T-helper 17 cell (primary cell): ENCODE measurements at regions not wholly inside any gene's neighbourhood (a gene's known extent, or its start where the extent isn't known, plus 50 kb on each side); places are given as distances from the start of the nearest gene placed in this dataset.

Experiments
- ATAC-seq: fragments of 150-1000 bp; cut with Tn5 transposase; 2 replicates; pipeline ENCODE4 v1.10.0; 2021; ENCODE audit warnings: mild to moderate bottlenecking, moderate library complexity
- DNase-seq, 3 donors: peaks; one replicate each; pipeline versions ENCODE4 v3.0.0 to v3.0.0-alpha.2; 2020 to 2021
- H3K9me3 ChIP-seq: one replicate; pipeline ENCODE4 v1.7.0; 2013; ENCODE audit warnings: low read length, mild to moderate bottlenecking; ENCODE audit not compliant: control insufficient read depth, poor library complexity, severe bottlenecking
- H3K27ac Mint-ChIP-seq: one replicate; pipeline ENCODE4 v1.8.0; 2022; ENCODE audit warnings: mild to moderate bottlenecking, moderate library complexity, mixed read lengths
- H3K27me3 Mint-ChIP-seq: one replicate; pipeline ENCODE4 v1.8.0; 2022; ENCODE audit warnings: mixed read lengths
- H3K36me3 Mint-ChIP-seq: one replicate; pipeline ENCODE4 v1.8.0; 2022; ENCODE audit warnings: low read depth, mixed read lengths
- H3K4me1 Mint-ChIP-seq: one replicate; pipeline ENCODE4 v1.8.0; 2022; ENCODE audit warnings: mild to moderate bottlenecking, mixed read lengths
- H3K4me3 Mint-ChIP-seq: one replicate; pipeline ENCODE4 v1.8.0; 2022; ENCODE audit warnings: mild to moderate bottlenecking, moderate library complexity, mixed read lengths

DNA sequence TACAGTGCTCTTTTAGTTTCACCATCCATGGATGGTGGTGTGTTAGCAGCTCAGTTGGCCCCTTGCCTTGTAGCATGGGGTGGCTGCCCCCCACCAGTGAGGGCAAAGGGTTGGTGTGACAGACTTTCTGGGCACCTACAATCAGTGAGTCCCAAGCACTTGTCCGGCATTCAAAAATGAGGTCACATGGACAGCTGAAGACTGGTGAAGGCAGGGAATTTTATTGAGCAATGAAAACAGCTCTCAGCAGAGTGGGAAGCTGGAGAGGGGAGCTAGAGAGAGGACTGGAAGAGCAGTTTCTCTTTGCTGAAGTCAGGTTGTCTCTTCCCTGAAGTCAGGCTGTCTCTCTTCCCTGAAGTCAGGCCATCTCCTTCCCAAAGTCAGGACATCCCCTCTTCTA, 1053.2 kb downstream of the SLITRK1 start:
- DNase-seq: no peak
- Mint-ChIP-seq H3K27ac (no peak overlapping the region), H3K4me1 (no peaks in the 10 kb centered on the region), H3K36me3 (no peaks in the 10 kb centered on the region), H3K27me3 (no peaks in the 10 kb centered on the region), H3K4me3 (no peak overlapping the region)
- H3K9me3 ChIP-seq: no peaks in the 10 kb centered on the region
- ATAC-seq: no peak

- Mint-ChIP-seq H3K27me3 (no peaks in the 10 kb centered on the region), H3K4me1 (no peaks in the 10 kb centered on the region), H3K4me3 (no peak overlapping the region), H3K36me3 (no peaks in the 10 kb centered on the region), H3K27ac (no peak overlapping the region)
- H3K9me3 ChIP-seq: no peaks in the 10 kb centered on the region
- ATAC-seq: no peak
- DNase-seq: no peak
These were observed 1054.5 kb downstream of the SLITRK1 start for GRCh38 chr13:82827724-82828123.

GRCh38 chr13:82822935-82823334, 1059.3 kb downstream of the SLITRK1 start:
- Mint-ChIP-seq H3K4me1 (no peaks in the 10 kb centered on the region), H3K27ac (no peak overlapping the region), H3K4me3 (no peak overlapping the region), H3K36me3 (no peaks in the 10 kb centered on the region), H3K27me3 (no peaks in the 10 kb centered on the region)
- no peaks in the 10 kb centered on the region for H3K9me3 ChIP-seq
- ATAC-seq: no peak
- DNase-seq: no peak

DNA sequence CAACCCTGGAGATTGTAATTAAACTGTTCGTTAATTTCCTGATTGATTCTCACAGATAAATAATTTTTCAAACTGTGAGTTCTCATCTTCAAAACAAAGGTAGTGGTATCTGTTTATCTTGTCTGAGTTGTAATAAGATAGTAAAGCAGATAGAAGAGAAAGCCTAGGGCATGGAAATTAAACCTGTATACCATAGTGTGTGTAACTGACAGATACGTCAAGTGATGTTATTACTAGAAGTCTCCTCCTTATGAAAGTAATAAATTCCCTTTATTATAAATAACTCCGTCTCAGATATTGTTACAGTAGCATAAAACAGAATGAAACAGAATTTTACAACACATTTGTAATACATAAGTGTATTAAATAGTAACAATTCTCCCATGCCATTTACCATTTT, 1065.1 kb downstream of the SLITRK1 start:
- Mint-ChIP-seq H3K4me1 (no peaks in the 10 kb centered on the region), H3K36me3 (no peaks in the 10 kb centered on the region), H3K27me3 (no peaks in the 10 kb centered on the region), H3K27ac (no peak overlapping the region), H3K4me3 (no peak overlapping the region)
- no peaks in the 10 kb centered on the region for H3K9me3 ChIP-seq
- ATAC-seq (no peak), DNase-seq (no peak)

- DNase-seq (no peak), ATAC-seq (no peak)
- H3K9me3 ChIP-seq: no peaks in the 10 kb centered on the region
- no peaks in the 10 kb centered on the region for H3K4me1 Mint-ChIP-seq
- no peak overlapping the region for H3K27ac Mint-ChIP-seq
- H3K27me3 Mint-ChIP-seq: no peaks in the 10 kb centered on the region
- H3K4me3 Mint-ChIP-seq: no peak overlapping the region
- H3K36me3 Mint-ChIP-seq: no peaks in the 10 kb centered on the region
These were observed 1066.5 kb downstream of the SLITRK1 start for GRCh38 chr13:82815791-82816190.

- no peak for ATAC-seq
- no peak overlapping the region for H3K27ac Mint-ChIP-seq
- DNase-seq: no peak
- H3K36me3 Mint-ChIP-seq: no peaks in the 10 kb centered on the region
- no peaks in the 10 kb centered on the region for H3K9me3 ChIP-seq
- no peaks in the 10 kb centered on the region for H3K27me3 Mint-ChIP-seq
- H3K4me1 Mint-ChIP-seq: no peaks in the 10 kb centered on the region
- H3K4me3 Mint-ChIP-seq: no peak overlapping the region
These were observed 1078.9 kb downstream of the SLITRK1 start for GRCh38 chr13:82803341-82803740.

DNA sequence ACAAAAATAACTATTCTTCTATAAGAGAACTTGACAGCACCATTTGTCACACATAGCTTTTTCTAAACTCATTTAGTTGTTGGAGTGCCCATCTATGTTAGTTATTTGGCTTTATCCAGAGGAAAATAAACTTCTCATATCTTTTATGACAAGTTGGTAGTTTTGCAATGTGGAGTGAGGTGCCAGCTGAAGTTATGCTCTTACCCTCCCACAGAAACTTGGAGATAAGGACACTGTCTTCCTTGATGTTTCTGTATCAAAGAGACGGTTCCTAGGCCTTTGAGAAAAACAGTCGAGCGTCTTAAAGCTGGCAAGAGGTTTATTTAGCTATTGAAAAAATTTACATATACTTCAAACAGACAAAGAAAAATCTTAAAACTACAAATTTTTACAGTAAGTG, 1079.7 kb downstream of the SLITRK1 start:
- ATAC-seq: no peak
- no peaks in the 10 kb centered on the region for H3K9me3 ChIP-seq

GRCh38 chr13:82800391-82800790, 1081.9 kb downstream of the SLITRK1 start:
- no peak overlapping the region for H3K27ac Mint-ChIP-seq
- DNase-seq: no peak
- H3K36me3 Mint-ChIP-seq: peaks cover 2% of the 10 kb centered on the region
- no peak overlapping the region for H3K4me3 Mint-ChIP-seq
- H3K4me1 Mint-ChIP-seq: no peaks in the 10 kb centered on the region
- H3K9me3 ChIP-seq: no peaks in the 10 kb centered on the region
- no peak for ATAC-seq
- H3K27me3 Mint-ChIP-seq: no peaks in the 10 kb centered on the region

More for the DNA sequence above, 1079.7 kb downstream of the SLITRK1 start:
- Mint-ChIP-seq H3K4me3 (no peak overlapping the region), H3K27ac (no peak overlapping the region), H3K4me1 (no peaks in the 10 kb centered on the region), H3K36me3 (no peaks in the 10 kb centered on the region), H3K27me3 (no peaks in the 10 kb centered on the region)
- DNase-seq: no peak

- ATAC-seq (no peak), DNase-seq (no peak)
- H3K4me1 Mint-ChIP-seq: no peaks in the 10 kb centered on the region
- H3K36me3 Mint-ChIP-seq: peaks cover 2% of the 10 kb centered on the region
- H3K4me3 Mint-ChIP-seq: no peak overlapping the region
- no peak overlapping the region for H3K27ac Mint-ChIP-seq
- H3K27me3 Mint-ChIP-seq: no peaks in the 10 kb centered on the region
- H3K9me3 ChIP-seq: no peaks in the 10 kb centered on the region
These were observed 1084.4 kb downstream of the SLITRK1 start for GRCh38 chr13:82797876-82798275.

GRCh38 chr13:82791035-82791434, 1091.2 kb downstream of the SLITRK1 start:
- Mint-ChIP-seq H3K27me3 (no peaks in the 10 kb centered on the region), H3K27ac (no peak overlapping the region), H3K36me3 (no peaks in the 10 kb centered on the region), H3K4me3 (no peak overlapping the region), H3K4me1 (no peaks in the 10 kb centered on the region)
- ATAC-seq (no peak), DNase-seq (no peak)
- H3K9me3 ChIP-seq: no peaks in the 10 kb centered on the region

GRCh38 chr13:82772816-82773215, 1109.5 kb downstream of the SLITRK1 start:
- no peak overlapping the region for H3K27ac Mint-ChIP-seq
- no peaks in the 10 kb centered on the region for H3K27me3 Mint-ChIP-seq
- H3K9me3 ChIP-seq: no peaks in the 10 kb centered on the region
- DNase-seq: no peak
- ATAC-seq: no peak
- H3K4me3 Mint-ChIP-seq: no peak overlapping the region
- no peaks in the 10 kb centered on the region for H3K36me3 Mint-ChIP-seq
- no peaks in the 10 kb centered on the region for H3K4me1 Mint-ChIP-seq

- Mint-ChIP-seq H3K36me3 (no peaks in the 10 kb centered on the region), H3K27ac (no peak overlapping the region), H3K4me3 (no peak overlapping the region), H3K4me1 (no peaks in the 10 kb centered on the region), H3K27me3 (no peaks in the 10 kb centered on the region)
- H3K9me3 ChIP-seq: no peaks in the 10 kb centered on the region
- ATAC-seq (no peak), DNase-seq (no peak)
These were observed 1115.4 kb downstream of the SLITRK1 start for GRCh38 chr13:82766732-82767321.

- DNase-seq: no peak
- Mint-ChIP-seq H3K4me3 (no peak overlapping the region), H3K36me3 (no peaks in the 10 kb centered on the region), H3K27ac (no peak overlapping the region), H3K4me1 (no peaks in the 10 kb centered on the region), H3K27me3 (no peaks in the 10 kb centered on the region)
- no peak for ATAC-seq
- no peaks in the 10 kb centered on the region for H3K9me3 ChIP-seq
These were observed 1124.2 kb downstream of the SLITRK1 start for GRCh38 chr13:82758044-82758443.

DNA sequence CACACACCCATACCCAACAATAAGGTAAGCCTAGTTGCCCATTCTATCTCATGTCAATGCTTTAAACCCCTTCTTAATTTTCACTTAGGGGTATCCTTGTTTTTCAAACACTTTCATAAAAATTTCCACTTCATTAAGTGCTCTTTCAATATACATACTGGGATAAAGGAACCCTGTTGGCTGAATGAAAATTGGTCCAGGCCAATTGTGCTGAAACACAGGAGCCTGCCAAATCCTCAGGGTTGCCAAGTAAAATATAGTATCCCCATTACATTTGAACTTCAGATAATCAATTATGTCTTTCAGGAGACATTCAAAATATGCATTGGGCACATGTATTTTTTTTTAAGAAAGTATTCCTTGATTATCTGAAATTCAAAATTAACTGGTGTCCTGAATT, 1131.1 kb downstream of the SLITRK1 start:
- no peak for DNase-seq
- Mint-ChIP-seq H3K4me3 (no peak overlapping the region), H3K36me3 (no peaks in the 10 kb centered on the region), H3K27me3 (no peaks in the 10 kb centered on the region), H3K4me1 (no peaks in the 10 kb centered on the region), H3K27ac (no peak overlapping the region)
- H3K9me3 ChIP-seq: no peaks in the 10 kb centered on the region
- ATAC-seq: no peak
